Prostate gland (tissue), 2 donors: ENCODE measurements at regions not wholly inside any gene's neighbourhood (a gene's known extent, or its start where the extent isn't known, plus 50 kb on each side); places are given as distances from the start of the nearest gene placed in this dataset.

ENCODE experiments used
- CTCF ChIP-seq, 4 experiments: fragments of 200-600 bp in 2 of 4; fragments of 450-650 bp in 2 of 4; sonication (generic) in 2 of 4; IDR thresholded peaks; 1 replicate in 3 of 4; 2 replicates in 1 of 4; pipeline ENCODE4 v1.5.1; 2016 to 2019; ENCODE audit warnings: antibody characterized with exemption in 4 of 4, mild to moderate bottlenecking in 2 of 4, moderate library complexity in 2 of 4
- POLR2A ChIP-seq: fragments of 450-650 bp; IDR thresholded peaks from one replicate; pipeline ENCODE4 v1.6.1; 2016; ENCODE audit warnings: antibody characterized with exemption, mild to moderate bottlenecking
- POLR2AphosphoS5 ChIP-seq: sonication (generic); formaldehyde crosslinking; IDR thresholded peaks from one replicate; pipeline ENCODE4 v1.6.1; 2017; ENCODE audit warnings: antibody characterized with exemption

GRCh38 chr5:61965490-61965889 is 340.5 kb upstream of the KIF2A start:
- TF ChIP-seq CTCF (IDR thresholded peaks at IDR 0.05) (no peak), POLR2A (no peak), POLR2AphosphoS5 (no peak)
